ENCODE measurements at regions not wholly inside any gene's neighbourhood (a gene's known extent, or its start where the extent isn't known, plus 50 kb on each side); places are given as distances from the start of the nearest gene placed in this dataset.

- Histone ChIP-seq H3K4me3 (no peak overlapping the region), H3K27me3 (no peaks in the 10 kb centered on the region), H3K9me3 (peaks cover 0 to 7% (median 0%) of the 10 kb centered on the region in 4 donors), H3K36me3 (no peaks in the 10 kb centered on the region), H3K4me1 (peaks cover 0 to 14% (median 13%) of the 10 kb centered on the region in 4 donors), H3K27ac (replicated peaks in 1 of 4) (no peak overlapping the region)
- WGBS, result 91% methylated on average over 2 of the region's 2 CpGs
- no peak for TF ChIP-seq POLR2A (IDR thresholded peaks at IDR 0.05; ENCODE audit: low read depth)
- intact Hi-C loops (cut with DNase I), result no loop called here
- DNase-seq (ENCODE audit: extremely low spot score), result no peak
These were observed 187.9 kb downstream of the MTCL1 start for GRCh38 chr18:8893221-8893620.

- intact Hi-C loops (cut with DNase I), result no loop called here
- Histone ChIP-seq H3K27ac (replicated peaks in 1 of 4) (no peak overlapping the region), H3K9me3 (peaks cover 0 to 7% (median 0%) of the 10 kb centered on the region in 4 donors), H3K36me3 (no peaks in the 10 kb centered on the region), H3K27me3 (no peaks in the 10 kb centered on the region), H3K4me3 (no peak overlapping the region), H3K4me1 (peaks cover 0 to 14% (median 13%) of the 10 kb centered on the region in 4 donors)
- DNase-seq (ENCODE audit: extremely low spot score), result no peak
- TF ChIP-seq CTCF (IDR thresholded peaks at IDR 0.05) (no peak), POLR2AphosphoS5 (IDR thresholded peaks at IDR 0.05) (no peak), POLR2A (IDR thresholded peaks at IDR 0.05; ENCODE audit: low read depth) (no peak), EP300 (IDR thresholded peaks at IDR 0.05) (no peak)
- WGBS, result 62% methylated on average over 2 of the region's 2 CpGs
These were observed 188.4 kb downstream of the MTCL1 start for GRCh38 chr18:8893628-8894231.

- Histone ChIP-seq H3K4me1 (peaks cover 0 to 14% (median 13%) of the 10 kb centered on the region in 4 donors), H3K36me3 (no peaks in the 10 kb centered on the region), H3K9me3 (peaks cover 0 to 7% (median 0%) of the 10 kb centered on the region in 4 donors), H3K27me3 (no peaks in the 10 kb centered on the region), H3K4me3 (no peak overlapping the region), H3K27ac (replicated peaks in 1 of 4) (no peak overlapping the region)
- no peak for TF ChIP-seq CTCF (IDR thresholded peaks at IDR 0.05)
- no peak for TF ChIP-seq EP300 (IDR thresholded peaks at IDR 0.05)
- no peak for TF ChIP-seq POLR2A (IDR thresholded peaks at IDR 0.05; ENCODE audit: low read depth)
- no peak for TF ChIP-seq POLR2AphosphoS5 (IDR thresholded peaks at IDR 0.05)
- intact Hi-C loops (cut with DNase I), result no loop called here
- DNase-seq (ENCODE audit: extremely low spot score), result no peak
- WGBS, result 91% methylated on average over 3 of the region's 3 CpGs
These were observed 189.5 kb downstream of the MTCL1 start for GRCh38 chr18:8894823-8895222.

DNA sequence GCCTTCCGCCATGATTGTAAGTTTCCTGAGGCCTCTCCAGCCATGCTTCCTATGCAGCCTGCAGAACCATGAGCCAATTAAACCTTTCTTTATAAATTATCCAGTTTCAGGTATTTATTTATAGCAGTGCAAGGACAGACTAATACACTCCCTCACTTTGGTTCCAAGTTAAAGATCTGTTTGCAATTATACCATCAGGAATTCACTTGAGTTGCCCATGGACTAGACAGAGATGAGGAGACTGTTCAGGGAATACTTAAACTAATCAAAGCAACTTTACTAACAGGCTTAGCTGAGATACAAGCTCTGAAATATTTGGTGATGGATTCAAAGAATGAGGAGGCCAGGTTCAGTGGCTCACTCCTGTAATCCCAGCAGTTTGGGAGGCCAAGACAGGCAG is 190.0 kb downstream of the MTCL1 start:
- Histone ChIP-seq H3K4me3 (no peak overlapping the region), H3K9me3 (peaks cover 0 to 7% (median 0%) of the 10 kb centered on the region in 4 donors), H3K36me3 (no peaks in the 10 kb centered on the region), H3K4me1 (peaks cover 0 to 14% (median 13%) of the 10 kb centered on the region in 4 donors), H3K27me3 (no peaks in the 10 kb centered on the region), H3K27ac (replicated peaks in 1 of 4) (no peak overlapping the region)
- TF ChIP-seq POLR2AphosphoS5 (IDR thresholded peaks at IDR 0.05), result no peak
- no peak for TF ChIP-seq EP300 (IDR thresholded peaks at IDR 0.05)
- no peak for TF ChIP-seq POLR2A (IDR thresholded peaks at IDR 0.05; ENCODE audit: low read depth)
- no peak for TF ChIP-seq CTCF (IDR thresholded peaks at IDR 0.05)
- DNase-seq (ENCODE audit: extremely low spot score), result no peak
- intact Hi-C loops (cut with DNase I), result no loop called here
- WGBS, result 100% methylated on average over 1 of the region's 1 CpG

- Histone ChIP-seq H3K27me3 (no peaks in the 10 kb centered on the region), H3K4me1 (peaks cover 0 to 11% (median 8%) of the 10 kb centered on the region in 4 donors), H3K36me3 (no peaks in the 10 kb centered on the region), H3K9me3 (peaks cover 0 to 7% (median 0%) of the 10 kb centered on the region in 4 donors), H3K27ac (replicated peaks in 1 of 4) (no peak overlapping the region), H3K4me3 (no peak overlapping the region)
- TF ChIP-seq POLR2A (IDR thresholded peaks at IDR 0.05; ENCODE audit: low read depth) (no peak), CTCF (IDR thresholded peaks at IDR 0.05) (no peak), POLR2AphosphoS5 (IDR thresholded peaks at IDR 0.05) (no peak), EP300 (IDR thresholded peaks at IDR 0.05) (no peak)
- DNase-seq (ENCODE audit: extremely low spot score), result no peak
- WGBS, result 65% methylated on average over 2 of the region's 2 CpGs
- intact Hi-C loops (cut with DNase I), result no loop called here
These were observed 190.7 kb downstream of the MTCL1 start for GRCh38 chr18:8895987-8896619.
